HG03097 (cell line): ENCODE measurements at regions not wholly inside any gene's neighbourhood (a gene's known extent, or its start where the extent isn't known, plus 50 kb on each side); places are given as distances from the start of the nearest gene placed in this dataset.
"Not testable (repeated sequence)": the region's sequence is repeated elsewhere in the genome, so short reads cannot be mapped to it uniquely, and the experiment has no call there.

Experiments used
- ATAC-seq: cut with Tn5 transposase; IDR thresholded peaks from one replicate; pipeline ENCODE4 v1.9.1; 2021; ENCODE audit not compliant: unreplicated experiment, low FRiP score

GRCh38 chr6:156423075-156423474 lies 354.1 kb upstream of the ARID1B start:
- no peak for ATAC-seq

GRCh38 chr6:156421933-156422332 lies 355.2 kb upstream of the ARID1B start:
- no peak for ATAC-seq

- not testable (repeated sequence) for ATAC-seq
These were observed 355.9 kb upstream of the ARID1B start for GRCh38 chr6:156421301-156421700.

GRCh38 chr6:156420172-156420993 lies 356.8 kb upstream of the ARID1B start:
- no peak for ATAC-seq

GRCh38 chr6:156419594-156419993 lies 357.6 kb upstream of the ARID1B start:
- ATAC-seq: no peak

GRCh38 chr6:156418253-156418652 lies 358.9 kb upstream of the ARID1B start:
- no peak for ATAC-seq

- no peak for ATAC-seq
These were observed 360.8 kb upstream of the ARID1B start for GRCh38 chr6:156416391-156416790.

GRCh38 chr6:156413154-156413553 lies 364.0 kb upstream of the ARID1B start:
- no peak for ATAC-seq

- no peak for ATAC-seq
These were observed 366.5 kb upstream of the ARID1B start for GRCh38 chr6:156410649-156411048.

GRCh38 chr6:156408655-156409054 lies 368.5 kb upstream of the ARID1B start:
- ATAC-seq: no peak

GRCh38 chr6:156407334-156407733 lies 369.8 kb upstream of the ARID1B start:
- no peak for ATAC-seq

- no peak for ATAC-seq
These were observed 370.5 kb upstream of the ARID1B start for GRCh38 chr6:156406688-156407087.

- no peak for ATAC-seq
These were observed 371.1 kb upstream of the ARID1B start for GRCh38 chr6:156406099-156406498.

- no peak for ATAC-seq
These were observed 374.6 kb upstream of the ARID1B start for GRCh38 chr6:156402628-156403027.

GRCh38 chr6:156402227-156402626 lies 375.0 kb upstream of the ARID1B start:
- ATAC-seq: no peak

- no peak for ATAC-seq
These were observed 376.7 kb upstream of the ARID1B start for GRCh38 chr6:156400487-156400886.

- no peak for ATAC-seq
These were observed 378.2 kb upstream of the ARID1B start for GRCh38 chr6:156398966-156399365.

GRCh38 chr6:156398371-156398770 lies 378.8 kb upstream of the ARID1B start:
- no peak for ATAC-seq

- ATAC-seq: no peak
These were observed 380.3 kb upstream of the ARID1B start for GRCh38 chr6:156396791-156397418.

GRCh38 chr6:156396068-156396771 lies 381.0 kb upstream of the ARID1B start:
- no peak for ATAC-seq

- no peak for ATAC-seq
These were observed 381.9 kb upstream of the ARID1B start for GRCh38 chr6:156395276-156395675.

- ATAC-seq: no peak
These were observed 384.5 kb upstream of the ARID1B start for GRCh38 chr6:156392648-156393047.
